GM12872 (cell line): ENCODE measurements at regions not wholly inside any gene's neighbourhood (a gene's known extent, or its start where the extent isn't known, plus 50 kb on each side); places are given as distances from the start of the nearest gene placed in this dataset.

Experiments used
- TF ChIP-seq, protein P1 (sequence below): IDR thresholded peaks from 3 replicates; pipeline ENCODE4 v1.5.1; 2011; ENCODE audit warnings: low read depth, mild to moderate bottlenecking, low read length, moderate library complexity; ENCODE audit not compliant: insufficient read depth

DNA sequence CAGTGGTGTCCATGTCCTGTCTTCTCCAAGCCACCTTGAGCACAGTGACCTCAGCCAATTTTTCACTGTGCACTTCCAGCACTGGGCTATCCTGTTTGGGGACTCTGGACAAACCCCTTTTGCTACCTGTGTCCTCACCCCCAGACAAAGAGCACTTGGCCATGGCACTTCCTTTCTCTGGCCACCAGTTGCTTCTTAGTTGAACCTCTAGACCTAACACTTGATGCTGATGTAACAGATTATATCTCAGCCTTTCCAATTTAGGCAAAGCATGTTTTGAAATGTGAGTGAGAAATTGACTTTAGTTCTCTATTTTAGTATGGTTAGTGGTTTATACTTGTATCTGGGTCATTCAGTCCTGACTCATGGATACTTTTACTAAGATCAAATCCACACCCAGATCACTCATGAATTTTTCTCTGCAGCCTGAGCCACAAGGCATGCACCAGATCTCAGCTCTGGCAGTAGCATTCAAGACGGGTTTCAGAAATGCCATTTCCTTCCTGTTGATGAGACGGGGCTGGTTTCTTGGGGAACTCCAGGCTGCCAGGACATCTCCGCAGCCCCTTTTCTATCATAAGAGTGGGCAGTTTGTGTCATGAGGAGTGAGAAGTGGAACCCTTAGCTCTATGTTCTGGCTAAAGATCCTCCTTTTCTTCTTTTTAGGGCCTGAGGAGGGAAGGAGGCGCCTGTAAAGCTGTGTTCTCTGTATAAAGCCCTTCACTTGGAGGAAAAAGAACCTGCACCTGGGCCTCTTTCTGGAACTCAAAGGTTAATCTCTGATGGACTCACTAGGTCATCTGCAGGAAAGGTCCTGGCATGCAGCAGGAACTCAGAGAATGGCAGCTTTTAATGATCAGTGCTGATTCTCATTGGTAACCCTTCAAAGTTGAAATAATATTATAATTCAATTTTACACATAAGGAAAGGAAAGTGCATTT lies 185.6 kb upstream of the TENM4 start:
- TF ChIP-seq, protein P1, sequence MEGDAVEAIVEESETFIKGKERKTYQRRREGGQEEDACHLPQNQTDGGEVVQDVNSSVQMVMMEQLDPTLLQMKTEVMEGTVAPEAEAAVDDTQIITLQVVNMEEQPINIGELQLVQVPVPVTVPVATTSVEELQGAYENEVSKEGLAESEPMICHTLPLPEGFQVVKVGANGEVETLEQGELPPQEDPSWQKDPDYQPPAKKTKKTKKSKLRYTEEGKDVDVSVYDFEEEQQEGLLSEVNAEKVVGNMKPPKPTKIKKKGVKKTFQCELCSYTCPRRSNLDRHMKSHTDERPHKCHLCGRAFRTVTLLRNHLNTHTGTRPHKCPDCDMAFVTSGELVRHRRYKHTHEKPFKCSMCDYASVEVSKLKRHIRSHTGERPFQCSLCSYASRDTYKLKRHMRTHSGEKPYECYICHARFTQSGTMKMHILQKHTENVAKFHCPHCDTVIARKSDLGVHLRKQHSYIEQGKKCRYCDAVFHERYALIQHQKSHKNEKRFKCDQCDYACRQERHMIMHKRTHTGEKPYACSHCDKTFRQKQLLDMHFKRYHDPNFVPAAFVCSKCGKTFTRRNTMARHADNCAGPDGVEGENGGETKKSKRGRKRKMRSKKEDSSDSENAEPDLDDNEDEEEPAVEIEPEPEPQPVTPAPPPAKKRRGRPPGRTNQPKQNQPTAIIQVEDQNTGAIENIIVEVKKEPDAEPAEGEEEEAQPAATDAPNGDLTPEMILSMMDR = no peak

DNA sequence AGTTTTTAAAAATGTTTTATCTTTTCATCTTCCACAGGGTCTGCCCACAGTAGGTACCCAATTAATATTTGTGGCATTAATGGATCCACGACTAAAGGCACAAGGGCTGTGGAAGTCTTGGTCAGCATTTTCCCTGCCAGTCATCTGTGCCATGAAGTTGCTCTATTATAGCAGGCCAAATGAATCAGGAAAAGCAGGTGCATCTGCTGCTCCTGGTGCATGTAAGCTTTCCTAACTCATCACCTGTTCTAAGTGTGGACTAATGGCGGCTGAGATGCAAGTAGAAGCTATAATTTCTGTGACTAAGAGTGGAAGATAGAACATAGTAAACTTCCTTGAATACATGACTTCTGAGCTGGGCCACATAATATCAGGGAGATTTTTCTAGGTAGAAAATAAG lies 182.5 kb upstream of the TENM4 start:
- TF ChIP-seq, protein P1 = no peak

DNA sequence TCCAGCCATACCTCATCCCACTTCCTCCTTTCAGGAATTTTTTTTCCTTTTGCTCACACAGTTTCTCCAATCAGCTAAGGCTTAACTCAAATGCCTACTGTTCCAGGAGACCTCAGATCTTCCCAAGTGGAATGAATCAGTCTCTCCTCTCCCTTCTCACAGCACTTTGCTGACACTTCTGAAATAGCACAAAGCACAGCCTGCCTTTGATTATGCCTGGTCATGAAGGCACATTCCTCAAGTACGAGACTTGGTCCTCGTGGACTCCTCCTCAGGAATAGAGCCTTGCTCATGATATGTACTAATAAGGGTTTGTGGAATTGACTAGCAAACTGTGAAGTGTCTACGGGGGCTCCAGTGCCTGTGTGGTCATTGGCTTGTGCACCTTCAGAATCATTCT lies 176.7 kb upstream of the TENM4 start:
- TF ChIP-seq, protein P1 = no peak

DNA sequence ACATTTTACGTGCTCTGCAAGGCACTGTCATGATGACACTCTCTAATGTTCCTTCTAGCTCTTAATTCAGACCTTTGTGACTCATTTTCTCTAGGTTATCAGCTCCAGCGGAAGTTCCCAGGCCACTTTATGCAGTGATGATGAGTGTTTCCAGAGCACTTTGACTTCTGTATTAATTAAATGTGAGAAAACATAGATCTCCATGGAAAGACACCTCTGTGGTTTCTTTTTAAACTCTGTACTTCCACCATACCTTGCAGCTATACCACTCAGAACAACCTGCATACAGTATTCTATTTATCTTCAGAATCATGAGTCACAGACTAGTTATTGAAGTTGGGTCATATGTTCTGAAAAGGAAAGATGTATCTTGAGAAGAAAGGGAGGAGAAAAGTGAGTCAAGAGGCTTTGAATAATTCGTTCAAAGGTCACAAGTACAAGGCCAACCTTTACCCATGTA lies 175.6 kb upstream of the TENM4 start:
- TF ChIP-seq, protein P1 = no peak

DNA sequence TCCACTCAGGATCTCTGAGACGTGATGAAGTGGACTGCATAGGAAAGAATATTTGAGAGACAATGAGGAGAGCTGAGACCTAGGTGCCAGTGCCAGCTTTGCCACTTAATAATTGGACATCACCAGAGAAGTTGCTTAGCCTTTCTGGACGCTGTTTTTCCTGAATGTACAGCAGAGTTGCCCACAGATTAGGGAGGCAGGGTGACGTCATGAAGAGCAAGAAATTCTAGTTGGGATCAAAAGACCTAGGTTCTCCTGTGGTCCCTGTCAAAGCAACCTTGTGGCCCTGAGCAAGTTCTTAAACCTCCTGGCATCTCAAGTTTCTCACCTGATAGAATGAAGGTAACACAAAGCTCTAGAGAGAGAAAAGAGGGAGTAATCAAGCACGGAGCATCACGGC lies 174.6 kb upstream of the TENM4 start:
- TF ChIP-seq, protein P1 = no peak

DNA sequence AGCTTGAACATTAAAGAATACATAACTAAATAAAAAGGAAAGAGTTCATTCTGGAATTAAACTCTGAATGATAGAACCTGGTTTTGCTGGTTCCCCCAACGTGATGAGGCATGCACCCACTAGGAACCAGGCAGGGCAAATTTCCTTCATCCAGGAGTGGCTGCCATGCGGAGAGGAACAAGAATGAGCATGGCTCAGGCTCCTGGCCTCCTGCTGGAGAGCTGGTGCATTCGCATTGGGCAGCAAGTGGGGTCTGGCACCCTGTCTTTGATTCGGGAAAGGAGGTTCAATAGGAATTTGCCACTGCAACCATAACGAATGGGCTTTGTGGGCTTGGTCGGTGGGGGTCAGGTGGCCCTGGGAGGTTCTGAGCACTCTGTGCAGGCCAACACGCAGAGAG lies 169.8 kb upstream of the TENM4 start:
- TF ChIP-seq, protein P1 = 0 out of 3 replicates have a peak, but pooled peaks have one; percentile 14

DNA sequence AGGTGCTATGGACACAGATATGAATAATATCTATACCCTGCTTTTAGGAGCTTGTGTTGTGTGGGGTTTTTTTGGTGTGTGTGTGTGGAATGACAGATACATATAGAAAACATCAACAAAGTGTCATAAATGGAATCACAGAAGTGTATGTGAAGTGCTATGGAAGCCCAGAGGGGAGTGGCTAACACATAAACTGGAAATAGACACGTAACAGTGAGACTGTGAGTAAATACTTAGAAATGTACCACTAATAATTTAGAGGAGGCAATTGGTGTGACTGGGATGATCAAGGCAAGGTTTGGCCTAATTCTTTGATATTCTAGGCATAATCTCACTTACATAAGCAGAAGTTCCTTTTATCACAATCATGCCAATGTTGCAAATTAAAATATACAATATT lies 169.3 kb upstream of the TENM4 start:
- TF ChIP-seq, protein P1 = no peak
